H1 (cell line): ENCODE measurements at regions not wholly inside any gene's neighbourhood (a gene's known extent, or its start where the extent isn't known, plus 50 kb on each side); places are given as distances from the start of the nearest gene placed in this dataset.

ENCODE experiments used
- CTCF ChIA-PET: fragments of 300-600 bp; sonication (Branson Sonifier 250); formaldehyde crosslinking; loops from one replicate; lab custom pipeline; 2021; ENCODE audit not compliant: partially characterized antibody; lab: Charles Lee
- POLR2A ChIA-PET: fragments of 300-600 bp; sonication (Branson Sonifier 250); formaldehyde crosslinking; loops from one replicate; lab custom pipeline; 2021; ENCODE audit warnings: inconsistent platforms; ENCODE audit not compliant: partially characterized antibody; lab: Charles Lee
- DNase-seq, 2 experiments: peaks; one replicate each; pipeline versions ENCODE4 v3.0.0 to v3.0.0-alpha.2; 2010 to 2022; ENCODE audit warnings: low spot score in 2 of 2, low read depth in 1 of 2, mixed read lengths in 1 of 2
- FAIRE-seq: peaks from 2 replicates; lab custom pipeline; 2011; peaks lifted over from hg19 to GRCh38; lab: Jason Lieb, UNC
- H2AFZ ChIP-seq: 2 replicates; pipeline ENCODE4 v1.8.1; 2012; ENCODE audit warnings: low read length, inconsistent platforms
- H2AK5ac ChIP-seq: 2 replicates; pipeline ENCODE4 v1.6.1; 2013; ENCODE audit warnings: low read depth, low read length
- H2BK120ac ChIP-seq: replicated peaks from 2 replicates; pipeline ENCODE3; 2013; ENCODE audit warnings: low read depth, low read length, inconsistent platforms
- H2BK12ac ChIP-seq: 2 replicates; pipeline ENCODE4 v1.6.1; 2013; ENCODE audit warnings: low read depth, low read length
- H2BK15ac ChIP-seq: 2 replicates; pipeline ENCODE4 v1.6.1; 2013; ENCODE audit warnings: low read length
- H2BK20ac ChIP-seq: 2 replicates; pipeline ENCODE4 v1.6.1; 2013; ENCODE audit warnings: low read length
- H2BK5ac ChIP-seq: 2 replicates; pipeline ENCODE4 v1.6.1; 2013; ENCODE audit warnings: low read depth, low read length
- H3K14ac ChIP-seq: 2 replicates; pipeline ENCODE4 v1.6.1; 2013; ENCODE audit warnings: inconsistent platforms; ENCODE audit not compliant: insufficient read length
- H3K18ac ChIP-seq: 2 replicates; pipeline ENCODE4 v1.6.1; 2013; ENCODE audit warnings: low read length; ENCODE audit errors: extremely low read depth
- H3K23ac ChIP-seq: 2 replicates; pipeline ENCODE4 v1.6.1; 2013; ENCODE audit warnings: inconsistent platforms; ENCODE audit not compliant: insufficient read length
- H3K23me2 ChIP-seq: 2 replicates; pipeline ENCODE4 v1.6.1; 2013; ENCODE audit warnings: low read depth, low read length
- H3K27ac ChIP-seq: 2 replicates; pipeline ENCODE4 v1.6.1; 2011; ENCODE audit warnings: low read depth, low read length, inconsistent platforms
- H3K27me3 ChIP-seq, 4 experiments: replicated peaks in 1 of 4; 1 replicate in 1 of 4; 2 replicates in 3 of 4; pipeline versions ENCODE4 v1.6.1 to v1.8.1; 2011 to 2013; ENCODE audit warnings: low read length in 3 of 4, mild to moderate bottlenecking in 3 of 4, inconsistent platforms in 2 of 4, mixed read lengths in 2 of 4, moderate library complexity in 1 of 4; ENCODE audit not compliant: control insufficient read depth in 3 of 4, insufficient read depth in 3 of 4; ENCODE audit errors: extremely low read depth in 1 of 4
- H3K36me3 ChIP-seq, 4 experiments: 2 replicates each; pipeline versions ENCODE4 v1.6.1 to v1.8.1; 2011 to 2013; ENCODE audit warnings: mild to moderate bottlenecking in 4 of 4, low read length in 3 of 4, moderate library complexity in 2 of 4, control low read depth in 1 of 4, inconsistent platforms in 1 of 4; ENCODE audit not compliant: insufficient read depth in 4 of 4, control insufficient read depth in 2 of 4
- H3K4ac ChIP-seq: replicated peaks from 2 replicates; pipeline ENCODE3; 2013; ENCODE audit warnings: low read length, low read depth, mixed read lengths, inconsistent platforms; ENCODE audit not compliant: insufficient read length
- H3K4me1 ChIP-seq, 4 experiments: replicated peaks in 1 of 4; 1 replicate in 1 of 4; 2 replicates in 3 of 4; pipeline versions ENCODE4 v1.6.1 to v1.8.1; 2011 to 2013; ENCODE audit warnings: low read length in 3 of 4, inconsistent platforms in 2 of 4, mixed read lengths in 1 of 4; ENCODE audit not compliant: insufficient read depth in 4 of 4, control insufficient read depth in 3 of 4
- H3K4me2 ChIP-seq, 2 experiments: 2 replicates each; pipeline versions ENCODE4 v1.6.1 to v1.8.1; 2011 to 2013; ENCODE audit warnings: low read depth in 2 of 2, low read length in 2 of 2, control low read depth in 1 of 2, inconsistent platforms in 1 of 2, mild to moderate bottlenecking in 1 of 2; ENCODE audit not compliant: insufficient read depth in 1 of 2
- H3K4me3 ChIP-seq, 4 experiments: fragments of 200-600, 300-600 bp in 1 of 4; sonication (generic), shearing (Covaris generic), sonication (Bioruptor Twin) in 1 of 4; 2 replicates each; pipeline versions ENCODE4 v1.5.1 to v1.8.1; 2011 to 2016; ENCODE audit warnings: low read length in 4 of 4, low read depth in 3 of 4, control low read depth in 2 of 4, inconsistent platforms in 2 of 4, mild to moderate bottlenecking in 2 of 4, mixed read lengths in 1 of 4, moderate library complexity in 1 of 4; ENCODE audit not compliant: insufficient read depth in 2 of 4; ENCODE audit errors: extremely low read depth in 1 of 4
- H3K56ac ChIP-seq: replicated peaks from 2 replicates; pipeline ENCODE3; 2013; ENCODE audit warnings: low read depth, mild to moderate bottlenecking, mixed read lengths, low read length, inconsistent platforms; ENCODE audit not compliant: insufficient read length
- H3K79me1 ChIP-seq: 2 replicates; pipeline ENCODE4 v1.6.1; 2013; ENCODE audit warnings: low read depth, low read length, control low read depth
- H3K79me2 ChIP-seq, 2 experiments: 2 replicates each; pipeline versions ENCODE4 v1.6.1 to v1.8.1; 2012 to 2013; ENCODE audit warnings: low read length in 2 of 2, mild to moderate bottlenecking in 2 of 2, inconsistent platforms in 1 of 2; ENCODE audit not compliant: insufficient read depth in 2 of 2, control insufficient read depth in 1 of 2
- H3K9ac ChIP-seq, 4 experiments: replicated peaks in 1 of 4; 1 replicate in 1 of 4; 2 replicates in 3 of 4; pipeline versions ENCODE4 v1.6.1 to v1.8.1; 2011 to 2013; ENCODE audit warnings: low read depth in 3 of 4, low read length in 3 of 4, control low read depth in 2 of 4, mild to moderate bottlenecking in 2 of 4, moderate library complexity in 2 of 4, inconsistent platforms in 1 of 4; ENCODE audit errors: extremely low read depth in 1 of 4
- H3K9me3 ChIP-seq, 2 experiments: 2 replicates each; pipeline versions ENCODE4 v1.6.1 to v1.8.1; 2012 to 2013; ENCODE audit warnings: mild to moderate bottlenecking in 2 of 2, moderate library complexity in 2 of 2, control low read depth in 1 of 2, inconsistent platforms in 1 of 2, low read depth in 1 of 2, low read length in 1 of 2, mixed read lengths in 1 of 2; ENCODE audit not compliant: insufficient read depth in 2 of 2
- H4K20me1 ChIP-seq, 2 experiments: replicated peaks in 1 of 2; 2 replicates each; pipeline versions ENCODE3 to v1.8.1; 2011 to 2013; ENCODE audit warnings: inconsistent platforms in 2 of 2, low read length in 2 of 2, mild to moderate bottlenecking in 1 of 2; ENCODE audit not compliant: insufficient read depth in 2 of 2, control insufficient read depth in 1 of 2
- H4K5ac ChIP-seq: 2 replicates; pipeline ENCODE4 v1.6.1; 2013; ENCODE audit warnings: low read length, low read depth, mixed read lengths, inconsistent platforms; ENCODE audit not compliant: insufficient read length
- H4K8ac ChIP-seq: 2 replicates; pipeline ENCODE4 v1.8.0; 2013; ENCODE audit warnings: mild to moderate bottlenecking, moderate library complexity, low read length, inconsistent platforms; ENCODE audit not compliant: insufficient read depth; ENCODE audit errors: extremely low read depth
- H4K91ac ChIP-seq: replicated peaks from 2 replicates; pipeline ENCODE3; 2013; ENCODE audit warnings: low read length, mixed read lengths, inconsistent platforms; ENCODE audit not compliant: insufficient read length
- ASH2L ChIP-seq: fragments of 200-600, 300-600 bp; sonication (generic); IDR thresholded peaks from one replicate; pipeline ENCODE4 v1.7.1; 2017; ENCODE audit warnings: low read length
- BCL11A ChIP-seq, 2 experiments: IDR thresholded peaks; one replicate each; pipeline ENCODE4 v1.6.1; 2011; ENCODE audit warnings: low read depth in 2 of 2, low read length in 2 of 2, mild to moderate bottlenecking in 2 of 2
- CBX8 ChIP-seq: fragments of 300-800, 300-1000 bp; sonication (generic); IDR thresholded peaks from 2 replicates; pipeline ENCODE4 v1.7.1; 2016; ENCODE audit warnings: low read depth, low read length, borderline replicate concordance
- EP300 ChIP-seq, 2 experiments: IDR thresholded peaks; 1 replicate in 1 of 2; 2 replicates in 1 of 2; pipeline ENCODE4 v1.6.1; 2011 to 2012; ENCODE audit warnings: low read depth in 2 of 2, low read length in 2 of 2, mild to moderate bottlenecking in 2 of 2, borderline replicate concordance in 1 of 2, inconsistent platforms in 1 of 2, moderate library complexity in 1 of 2
- GABPA ChIP-seq: IDR thresholded peaks from 2 replicates; pipeline ENCODE4 v1.6.1; 2011; ENCODE audit warnings: mild to moderate bottlenecking, low read length, moderate library complexity, borderline replicate concordance; ENCODE audit not compliant: insufficient read depth
- NANOG ChIP-seq: IDR thresholded peaks from 2 replicates; pipeline ENCODE4 v1.6.1; 2011; ENCODE audit warnings: low read length, low read depth, mild to moderate bottlenecking, inconsistent platforms; ENCODE audit not compliant: insufficient read depth, poor library complexity, severe bottlenecking
- RXRA ChIP-seq: IDR thresholded peaks from 2 replicates; pipeline ENCODE4 v1.6.1; 2011; ENCODE audit warnings: low read depth, mild to moderate bottlenecking, low read length, moderate library complexity; ENCODE audit not compliant: insufficient read depth
- SP1 ChIP-seq: IDR thresholded peaks from 2 replicates; pipeline ENCODE4 v1.6.1; 2011; ENCODE audit warnings: low read depth, low read length
- TCF12 ChIP-seq: IDR thresholded peaks from 2 replicates; pipeline ENCODE4 v1.6.1; 2011; ENCODE audit warnings: low read depth, mild to moderate bottlenecking, low read length
- TEAD4 ChIP-seq: IDR thresholded peaks from 2 replicates; pipeline ENCODE4 v1.6.1; 2012; ENCODE audit warnings: low read depth, low read length, inconsistent platforms, mixed read lengths
- WGBS, 2 experiments: shearing (Covaris generic) in 1 of 2; methylation state at CpG; one replicate each; pipeline versions ENCODE4 v1.1.6 to v1.1.7; 2013 to 2015; ENCODE audit warnings: low lambda C conversion rate in 2 of 2, mixed read lengths in 2 of 2, inconsistent platforms in 1 of 2, low coverage in 1 of 2, missing lambda C conversion rate in 1 of 2; ENCODE audit not compliant: insufficient replicate concordance in 2 of 2, insufficient coverage in 1 of 2, insufficient read length in 1 of 2; ENCODE audit errors: extremely low coverage in 1 of 2, missing lambda C conversion rate in 1 of 2; 5-methylcytosine and 5-hydroxymethylcytosine counted together
- TF ChIP-seq, protein P1 (sequence below): IDR thresholded peaks from 2 replicates; pipeline ENCODE4 v1.6.1; 2012; ENCODE audit warnings: inconsistent platforms

DNA sequence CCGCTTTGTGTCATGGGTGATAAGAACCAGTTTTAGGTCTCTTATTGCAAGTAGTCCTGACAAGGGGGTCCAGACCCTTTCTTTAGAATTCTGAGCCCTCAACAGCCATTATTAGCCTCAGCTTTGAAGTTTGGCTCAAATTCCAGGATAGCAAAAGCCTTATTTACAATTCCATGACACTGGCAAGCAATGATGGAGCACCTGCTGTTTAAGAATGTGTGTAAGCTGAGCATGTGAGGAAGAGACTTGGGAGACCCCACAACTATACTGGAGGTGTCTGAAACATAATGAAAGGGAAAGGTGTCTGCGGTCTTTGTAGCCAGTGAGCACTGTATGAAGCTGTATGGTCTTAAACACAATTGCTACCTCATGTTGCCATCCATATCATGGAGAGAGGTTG is 119.8 kb downstream of the TBX5 start:
- Histone ChIP-seq H2AK5ac (no peak overlapping the region), H3K4me1 (peaks cover 4 to 24% (median 21%) of the 10 kb centered on the region in 4 experiments), H3K18ac (peak overlapping the region; percentile 14; the same call in 1 of the 2 replicates), H3K9ac (no peak overlapping the region), H3K36me3 (no peaks in the 10 kb centered on the region), H3K14ac (no peak overlapping the region), H4K5ac (no peak overlapping the region), H3K4me2 (peak overlapping the region; percentile 45 to 48; a peak in 3 of 4 replicates), H2BK15ac (no peak overlapping the region), H4K8ac (no peak overlapping the region)
- DNase-seq = no peak
- TF ChIP-seq TCF12 = 0 out of 2 replicates have a peak, but pooled peaks have one; percentile 21
- TF ChIP-seq SP1 = peak; percentile 59; the same call in 1 of the 2 replicates
- peak; percentile 69 for TF ChIP-seq NANOG
- TF ChIP-seq GABPA = no peak
- TF ChIP-seq CBX8 = no peak
- TF ChIP-seq ASH2L = peak; percentile 10
- TF ChIP-seq TEAD4 = peak; percentile 83
- TF ChIP-seq EP300 (IDR thresholded peaks at IDR 0.05; ENCODE audit: borderline replicate concordance in 1 of 2, low read depth in 2 of 2, low read length in 2 of 2) = peak in 1 of 2 experiments; percentile 44; a peak in 1 of 3 replicates
- TF ChIP-seq, protein P1, sequence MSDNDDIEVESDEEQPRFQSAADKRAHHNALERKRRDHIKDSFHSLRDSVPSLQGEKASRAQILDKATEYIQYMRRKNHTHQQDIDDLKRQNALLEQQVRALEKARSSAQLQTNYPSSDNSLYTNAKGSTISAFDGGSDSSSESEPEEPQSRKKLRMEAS = 0 out of 2 replicates have a peak, but pooled peaks have one; percentile 25
- TF ChIP-seq BCL11A (IDR thresholded peaks at IDR 0.05; ENCODE audit: low read depth in 2 of 2, low read length in 2 of 2) = peak in 1 of 2 experiments; percentile 24
- no peak for TF ChIP-seq RXRA
- TF ChIP-seq, all 59 proteins: peak for 8
- Histone ChIP-seq H2BK20ac (peak overlapping the region; percentile 35; the same call in 1 of the 2 replicates), H3K4me3 (peak overlapping the region in 1 of 4 experiments; percentile 26; a peak in 1 of 8 replicates), H3K9me3 (no peaks in the 10 kb centered on the region), H4K20me1 (no peaks in the 10 kb centered on the region), H3K27ac (no peak overlapping the region), H3K4ac (no peak overlapping the region), H3K23ac (no peak overlapping the region), H2BK120ac (peak overlapping the region; percentile 97), H2AFZ (no peak overlapping the region), H2BK12ac (no peak overlapping the region; the same call in 1 of the 2 replicates), H2BK5ac (peak overlapping the region; percentile 96; the same call in 1 of the 2 replicates), H3K23me2 (no peaks in the 10 kb centered on the region), H4K91ac (peak overlapping the region; percentile 98), H3K56ac (no peak overlapping the region), H3K79me1 (no peaks in the 10 kb centered on the region), H3K27me3 (no peaks in the 10 kb centered on the region), H3K79me2 (no peaks in the 10 kb centered on the region)
- ChIA-PET CTCF (interaction anchor here (0.9 to 2.6 kb wide), 4 partner anchors 10 to 70 kb away, joined by 3 to 8 read pairs (median 4); no protein-coding TSS in a partner anchor), POLR2A (no interaction called here)
- peak; percentile 84 for FAIRE-seq
- WGBS, 2 experiments = 56% methylated on average over 2 of the region's 2 CpGs; no CpG with 5 or more reads in 1 of the 2 experiments
